ENCODE measurements at regions not wholly inside any gene's neighbourhood (a gene's known extent, or its start where the extent isn't known, plus 50 kb on each side); places are given as distances from the start of the nearest gene placed in this dataset.

GRCh38 chr3:78048698-78049097, 1008.8 kb downstream of the ROBO2 start:
- ChIA-PET CTCF (ENCODE audit: unreplicated experiment) (no interaction called here), POLR2A (interaction anchor here (0.6 kb wide), 2 partner anchors 9 to 434 kb away, joined by 3 to 4 read pairs; no protein-coding TSS in a partner anchor)
- TF ChIP-seq EZH2phosphoT487 (IDR thresholded peaks at IDR 0.05; ENCODE audit: borderline replicate concordance, low read depth, low read length): no peak
- TF ChIP-seq, protein P1, sequence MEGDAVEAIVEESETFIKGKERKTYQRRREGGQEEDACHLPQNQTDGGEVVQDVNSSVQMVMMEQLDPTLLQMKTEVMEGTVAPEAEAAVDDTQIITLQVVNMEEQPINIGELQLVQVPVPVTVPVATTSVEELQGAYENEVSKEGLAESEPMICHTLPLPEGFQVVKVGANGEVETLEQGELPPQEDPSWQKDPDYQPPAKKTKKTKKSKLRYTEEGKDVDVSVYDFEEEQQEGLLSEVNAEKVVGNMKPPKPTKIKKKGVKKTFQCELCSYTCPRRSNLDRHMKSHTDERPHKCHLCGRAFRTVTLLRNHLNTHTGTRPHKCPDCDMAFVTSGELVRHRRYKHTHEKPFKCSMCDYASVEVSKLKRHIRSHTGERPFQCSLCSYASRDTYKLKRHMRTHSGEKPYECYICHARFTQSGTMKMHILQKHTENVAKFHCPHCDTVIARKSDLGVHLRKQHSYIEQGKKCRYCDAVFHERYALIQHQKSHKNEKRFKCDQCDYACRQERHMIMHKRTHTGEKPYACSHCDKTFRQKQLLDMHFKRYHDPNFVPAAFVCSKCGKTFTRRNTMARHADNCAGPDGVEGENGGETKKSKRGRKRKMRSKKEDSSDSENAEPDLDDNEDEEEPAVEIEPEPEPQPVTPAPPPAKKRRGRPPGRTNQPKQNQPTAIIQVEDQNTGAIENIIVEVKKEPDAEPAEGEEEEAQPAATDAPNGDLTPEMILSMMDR (conservative IDR thresholded peaks at IDR 0.05; ENCODE audit: low read length): no peak
- no peaks in the 10 kb centered on the region for H3K79me2 ChIP-seq (ENCODE audit: insufficient read depth, low read depth, low read length)
- no peak overlapping the region for H2AFZ ChIP-seq (ENCODE audit: low read length)
- no peaks in the 10 kb centered on the region for H3K9me2 ChIP-seq (ENCODE audit: insufficient read depth, low read length)
- DNase-seq (ENCODE audit: low spot score): no peak
- no peak overlapping the region for H3K27ac ChIP-seq (ENCODE audit: low read depth, low read length, poor library complexity, severe bottlenecking)
- no peaks in the 10 kb centered on the region for H3K36me3 ChIP-seq (ENCODE audit: insufficient read depth, low read length)
- no peaks in the 10 kb centered on the region for H3K4me1 ChIP-seq (ENCODE audit: insufficient read depth, low read length, poor library complexity, severe bottlenecking)
- no TSS peak for BruUV-seq (replicated peaks)
- peak overlapping the region; percentile 41; the same call in 1 of the 2 replicates for H3K4me2 ChIP-seq (ENCODE audit: low read length)
- H3K9me3 ChIP-seq (ENCODE audit: low read length): no peaks in the 10 kb centered on the region
- no peaks in the 10 kb centered on the region for H4K20me1 ChIP-seq (ENCODE audit: insufficient read depth, low read length)
- intact Hi-C loops (cut with micrococcal nuclease; ENCODE audit: unreplicated experiment): no loop called here
- H3K4me3 ChIP-seq (ENCODE audit: low read depth, low read length, poor library complexity, severe bottlenecking): no peak overlapping the region

DNA sequence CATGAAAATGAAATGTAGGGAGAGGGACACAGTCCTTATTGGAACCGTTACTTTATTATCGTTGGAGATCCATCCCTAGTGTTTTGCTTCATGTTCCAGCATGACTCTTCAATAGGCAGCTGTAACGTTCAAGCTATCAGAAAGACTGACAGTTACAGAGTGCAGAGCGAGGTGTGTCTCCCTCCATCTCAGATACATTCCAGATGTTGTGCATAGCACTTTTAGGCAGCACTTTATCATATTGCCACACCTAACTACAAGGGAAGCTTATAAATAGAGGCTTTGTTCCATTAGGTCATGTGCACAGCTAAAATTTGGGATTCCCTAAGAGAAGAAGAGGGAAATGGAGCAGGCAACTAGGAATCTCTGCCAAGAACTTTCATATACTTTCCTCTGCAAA, 1009.6 kb downstream of the ROBO2 start:
- Histone ChIP-seq H3K9me3 (ENCODE audit: low read length) (no peaks in the 10 kb centered on the region), H3K9me2 (ENCODE audit: insufficient read depth, low read length) (no peaks in the 10 kb centered on the region), H3K36me3 (ENCODE audit: insufficient read depth, low read length) (no peaks in the 10 kb centered on the region), H2AFZ (ENCODE audit: low read length) (no peak overlapping the region), H4K20me1 (ENCODE audit: insufficient read depth, low read length) (no peaks in the 10 kb centered on the region), H3K27ac (ENCODE audit: low read depth, low read length, poor library complexity, severe bottlenecking) (no peak overlapping the region), H3K4me1 (ENCODE audit: insufficient read depth, low read length, poor library complexity, severe bottlenecking) (no peaks in the 10 kb centered on the region), H3K4me2 (ENCODE audit: low read length) (no peak overlapping the region), H3K79me2 (ENCODE audit: insufficient read depth, low read depth, low read length) (no peaks in the 10 kb centered on the region), H3K4me3 (ENCODE audit: low read depth, low read length, poor library complexity, severe bottlenecking) (no peak overlapping the region)
- ChIA-PET POLR2A (no interaction called here), CTCF (ENCODE audit: unreplicated experiment) (no interaction called here)
- intact Hi-C loops (cut with micrococcal nuclease; ENCODE audit: unreplicated experiment): no loop called here
- TF ChIP-seq, protein P1 (conservative IDR thresholded peaks at IDR 0.05; ENCODE audit: low read length): no peak
- TF ChIP-seq EZH2phosphoT487 (IDR thresholded peaks at IDR 0.05; ENCODE audit: borderline replicate concordance, low read depth, low read length): no peak
- DNase-seq (ENCODE audit: low spot score): no peak
- BruUV-seq (replicated peaks): no TSS peak

- H3K79me2 ChIP-seq (ENCODE audit: insufficient read depth, low read depth, low read length): no peaks in the 10 kb centered on the region
- H3K27ac ChIP-seq (ENCODE audit: low read depth, low read length, poor library complexity, severe bottlenecking): no peak overlapping the region
- no peak overlapping the region for H2AFZ ChIP-seq (ENCODE audit: low read length)
- H3K4me3 ChIP-seq (ENCODE audit: low read depth, low read length, poor library complexity, severe bottlenecking): no peak overlapping the region
- H3K9me3 ChIP-seq (ENCODE audit: low read length): no peaks in the 10 kb centered on the region
- TF ChIP-seq EZH2phosphoT487 (IDR thresholded peaks at IDR 0.05; ENCODE audit: borderline replicate concordance, low read depth, low read length): no peak
- TF ChIP-seq, protein P1 (conservative IDR thresholded peaks at IDR 0.05; ENCODE audit: low read length): no peak
- H3K36me3 ChIP-seq (ENCODE audit: insufficient read depth, low read length): no peaks in the 10 kb centered on the region
- H4K20me1 ChIP-seq (ENCODE audit: insufficient read depth, low read length): no peaks in the 10 kb centered on the region
- H3K4me1 ChIP-seq (ENCODE audit: insufficient read depth, low read length, poor library complexity, severe bottlenecking): no peaks in the 10 kb centered on the region
- no peak overlapping the region for H3K4me2 ChIP-seq (ENCODE audit: low read length)
- ChIA-PET POLR2A (no interaction called here), CTCF (ENCODE audit: unreplicated experiment) (no interaction called here)
- intact Hi-C loops (cut with micrococcal nuclease; ENCODE audit: unreplicated experiment): no loop called here
- BruUV-seq (replicated peaks): no TSS peak
- no peaks in the 10 kb centered on the region for H3K9me2 ChIP-seq (ENCODE audit: insufficient read depth, low read length)
- DNase-seq (ENCODE audit: low spot score): no peak
Measured at GRCh38 chr3:78050276-78051065, 1010.6 kb downstream of the ROBO2 start.
